ENCODE measurements at regions not wholly inside any gene's neighbourhood (a gene's known extent, or its start where the extent isn't known, plus 50 kb on each side); places are given as distances from the start of the nearest gene placed in this dataset.
"Not testable (repeated sequence)": the region's sequence is repeated elsewhere in the genome, so short reads cannot be mapped to it uniquely, and the experiment has no call there.

DNA sequence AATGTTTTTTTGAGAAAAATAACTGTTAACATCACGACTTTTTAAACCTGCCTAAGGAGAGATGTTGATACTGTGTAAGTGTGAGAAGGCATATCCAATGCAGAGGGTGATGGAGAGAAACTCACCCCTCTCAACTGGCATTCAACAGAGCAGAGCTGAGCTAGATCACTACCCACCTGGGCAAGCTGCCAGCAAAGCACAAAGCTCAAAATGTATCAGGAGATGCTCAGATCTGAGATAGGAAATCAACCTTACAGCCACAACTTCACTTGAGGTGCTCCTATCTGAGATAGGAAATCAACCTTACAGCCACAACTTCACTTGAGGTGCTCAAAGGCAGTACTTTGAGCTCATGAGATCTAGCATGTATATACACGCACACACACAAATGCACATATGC, 151.5 kb upstream of the PDE1C start:
- DNase-seq, result no peak

DNA sequence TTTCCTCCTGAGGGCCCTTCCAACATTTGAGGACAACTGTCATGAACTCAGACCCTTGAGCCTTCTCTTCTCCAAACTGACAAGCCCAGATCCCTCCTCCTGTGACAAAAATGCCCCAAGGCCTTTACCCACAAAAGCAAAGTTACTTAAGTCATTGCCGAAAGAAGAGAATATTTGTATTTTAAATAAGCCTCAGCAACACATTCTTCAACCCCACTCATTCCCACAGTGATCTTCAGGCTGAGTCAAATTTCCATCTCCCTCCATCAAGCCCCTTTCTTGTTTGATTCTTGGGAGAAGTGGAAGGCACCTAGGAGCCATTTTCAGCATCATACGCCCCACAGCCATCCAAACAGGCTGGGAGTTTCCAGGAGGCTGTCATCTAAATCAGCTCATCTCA, 150.8 kb upstream of the PDE1C start:
- no peak overlapping the region for H3K27ac ChIP-seq (ENCODE audit: low read depth in 2 of 2, low read length in 2 of 2)
- H3K4me1 ChIP-seq (ENCODE audit: control insufficient read depth in 2 of 3, insufficient read depth in 2 of 3, low read depth in 1 of 3, low read length in 3 of 3), result no peaks in the 10 kb centered on the region
- TF ChIP-seq, protein P1, sequence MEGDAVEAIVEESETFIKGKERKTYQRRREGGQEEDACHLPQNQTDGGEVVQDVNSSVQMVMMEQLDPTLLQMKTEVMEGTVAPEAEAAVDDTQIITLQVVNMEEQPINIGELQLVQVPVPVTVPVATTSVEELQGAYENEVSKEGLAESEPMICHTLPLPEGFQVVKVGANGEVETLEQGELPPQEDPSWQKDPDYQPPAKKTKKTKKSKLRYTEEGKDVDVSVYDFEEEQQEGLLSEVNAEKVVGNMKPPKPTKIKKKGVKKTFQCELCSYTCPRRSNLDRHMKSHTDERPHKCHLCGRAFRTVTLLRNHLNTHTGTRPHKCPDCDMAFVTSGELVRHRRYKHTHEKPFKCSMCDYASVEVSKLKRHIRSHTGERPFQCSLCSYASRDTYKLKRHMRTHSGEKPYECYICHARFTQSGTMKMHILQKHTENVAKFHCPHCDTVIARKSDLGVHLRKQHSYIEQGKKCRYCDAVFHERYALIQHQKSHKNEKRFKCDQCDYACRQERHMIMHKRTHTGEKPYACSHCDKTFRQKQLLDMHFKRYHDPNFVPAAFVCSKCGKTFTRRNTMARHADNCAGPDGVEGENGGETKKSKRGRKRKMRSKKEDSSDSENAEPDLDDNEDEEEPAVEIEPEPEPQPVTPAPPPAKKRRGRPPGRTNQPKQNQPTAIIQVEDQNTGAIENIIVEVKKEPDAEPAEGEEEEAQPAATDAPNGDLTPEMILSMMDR (IDR thresholded peaks at IDR 0.05; ENCODE audit: borderline replicate concordance, extremely low read depth, insufficient read depth), result no peak
- no peak overlapping the region for H3K9ac ChIP-seq (ENCODE audit: low read length in 3 of 3)
- FAIRE-seq (no peak), DNase-seq (no peak)
- no peaks in the 10 kb centered on the region for H3K27me3 ChIP-seq (ENCODE audit: control insufficient read depth, insufficient read depth, low read length)
- intact Hi-C loops (cut with DNase I), result no loop called here
- H3K9me3 ChIP-seq (ENCODE audit: control insufficient read depth in 2 of 3, insufficient read depth in 1 of 3, low read length in 3 of 3), result no peaks in the 10 kb centered on the region
- no peaks in the 10 kb centered on the region for H3K36me3 ChIP-seq (ENCODE audit: control insufficient read depth in 2 of 3, insufficient read depth in 3 of 3, low read length in 3 of 3)
- H3K4me3 ChIP-seq (ENCODE audit: low read length in 3 of 3), result no peak overlapping the region

More for the DNA sequence above, 151.5 kb upstream of the PDE1C start:
- Histone ChIP-seq H3K4me3 (ENCODE audit: low read length in 3 of 3) (no peak overlapping the region), H3K9ac (ENCODE audit: low read length in 3 of 3) (no peak overlapping the region), H3K36me3 (ENCODE audit: control insufficient read depth in 2 of 3, insufficient read depth in 3 of 3, low read length in 3 of 3) (no peaks in the 10 kb centered on the region), H3K27me3 (ENCODE audit: control insufficient read depth, insufficient read depth, low read length) (no peaks in the 10 kb centered on the region), H3K9me3 (ENCODE audit: control insufficient read depth in 2 of 3, insufficient read depth in 1 of 3, low read length in 3 of 3) (no peaks in the 10 kb centered on the region), H3K4me1 (ENCODE audit: control insufficient read depth in 2 of 3, insufficient read depth in 2 of 3, low read depth in 1 of 3, low read length in 3 of 3) (no peaks in the 10 kb centered on the region), H3K27ac (ENCODE audit: low read depth in 2 of 2, low read length in 2 of 2) (no peak overlapping the region)
- FAIRE-seq, result no peak
- intact Hi-C loops (cut with DNase I), result no loop called here
- TF ChIP-seq, protein P1 (IDR thresholded peaks at IDR 0.05; ENCODE audit: borderline replicate concordance, extremely low read depth, insufficient read depth), result no peak

DNA sequence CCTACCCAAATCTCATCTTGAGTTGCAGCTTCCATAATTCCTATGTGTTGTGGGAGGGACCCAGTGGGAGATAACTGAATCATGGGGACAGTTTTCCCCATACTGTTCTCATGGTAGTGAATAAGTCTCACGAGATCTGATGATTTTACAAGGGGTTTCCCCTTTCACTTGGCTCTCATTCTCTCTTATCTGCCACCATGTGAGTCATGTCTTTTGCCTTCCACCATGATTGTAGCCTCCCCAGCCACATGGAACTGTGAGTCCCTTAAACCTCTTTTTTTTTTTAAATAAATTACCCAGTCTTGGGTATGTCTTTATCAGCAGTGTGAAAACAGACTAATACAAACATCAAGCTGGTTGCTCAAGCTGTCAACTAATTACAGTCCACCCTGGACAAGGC, 149.6 kb upstream of the PDE1C start:
- H3K9me3 ChIP-seq (ENCODE audit: control insufficient read depth in 2 of 3, insufficient read depth in 1 of 3, low read length in 3 of 3); H3K4me1 ChIP-seq (ENCODE audit: control insufficient read depth in 2 of 3, insufficient read depth in 2 of 3, low read depth in 1 of 3, low read length in 3 of 3); FAIRE-seq; H3K4me3 ChIP-seq (ENCODE audit: low read length in 3 of 3); H3K27ac ChIP-seq (ENCODE audit: low read depth in 2 of 2, low read length in 2 of 2); intact Hi-C loops (cut with DNase I); H3K9ac ChIP-seq (ENCODE audit: low read length in 3 of 3); H3K27me3 ChIP-seq (ENCODE audit: control insufficient read depth, insufficient read depth, low read length); DNase-seq; H3K36me3 ChIP-seq (ENCODE audit: control insufficient read depth in 2 of 3, insufficient read depth in 3 of 3, low read length in 3 of 3): not testable (repeated sequence)

- Histone ChIP-seq H3K9me3 (ENCODE audit: control insufficient read depth in 2 of 3, insufficient read depth in 1 of 3, low read length in 3 of 3) (no peaks in the 10 kb centered on the region), H3K4me3 (ENCODE audit: low read length in 3 of 3) (no peak overlapping the region), H3K27me3 (ENCODE audit: control insufficient read depth, insufficient read depth, low read length) (no peaks in the 10 kb centered on the region), H3K9ac (ENCODE audit: low read length in 3 of 3) (no peak overlapping the region), H3K4me1 (ENCODE audit: control insufficient read depth in 2 of 3, insufficient read depth in 2 of 3, low read depth in 1 of 3, low read length in 3 of 3) (no peaks in the 10 kb centered on the region), H3K27ac (ENCODE audit: low read depth in 2 of 2, low read length in 2 of 2) (no peak overlapping the region), H3K36me3 (ENCODE audit: control insufficient read depth in 2 of 3, insufficient read depth in 3 of 3, low read length in 3 of 3) (no peaks in the 10 kb centered on the region)
- FAIRE-seq (no peak), DNase-seq (no peak)
- intact Hi-C loops (cut with DNase I), result no loop called here
- TF ChIP-seq, protein P1 (IDR thresholded peaks at IDR 0.05; ENCODE audit: borderline replicate concordance, extremely low read depth, insufficient read depth), result no peak
Measured at GRCh38 chr7:32219416-32219815, 149.2 kb upstream of the PDE1C start.
